OCI-LY7 (cell line): ENCODE measurements at regions not wholly inside any gene's neighbourhood (a gene's known extent, or its start where the extent isn't known, plus 50 kb on each side); places are given as distances from the start of the nearest gene placed in this dataset.

Experiments
- BruUV-seq: library from RNA; stranded (reverse); fragments of 400-500 nt; replicated peaks from 2 replicates; lab custom pipeline; 2021; lab: Mats Ljungman, UMichigan
- CTCF ChIA-PET: fragments of 300-600 bp; sonication (Branson Sonifier 250); formaldehyde crosslinking; loops from one replicate; lab custom pipeline; 2022; ENCODE audit warnings: antibody characterized with exemption; ENCODE audit not compliant: unreplicated experiment; lab: Charles Lee
- POLR2A ChIA-PET: fragments of 300-600 bp; sonication (Branson Sonifier 250); formaldehyde crosslinking; loops from one replicate; lab custom pipeline; 2022; ENCODE audit warnings: antibody characterized with exemption; lab: Charles Lee
- DNase-seq: peaks from one replicate; pipeline ENCODE4 v3.0.0-alpha.2; 2015; ENCODE audit warnings: low spot score
- H2AFZ ChIP-seq: fragments of 200-600 bp; sonication (generic), shearing (Covaris generic); 2 replicates; pipeline ENCODE4 v1.6.1; 2014; ENCODE audit warnings: mild to moderate bottlenecking, antibody characterized with exemption, low read length, moderate library complexity
- H3K27ac ChIP-seq: fragments of 200-600 bp; sonication (generic); 2 replicates; pipeline ENCODE4 v1.5.1; 2014; ENCODE audit warnings: mixed run types, low read depth, mild to moderate bottlenecking, moderate library complexity, low read length, inconsistent platforms; ENCODE audit not compliant: poor library complexity, severe bottlenecking
- H3K36me3 ChIP-seq: fragments of 200-600 bp; sonication (generic); 2 replicates; pipeline ENCODE4 v1.6.1; 2014; ENCODE audit warnings: mild to moderate bottlenecking, antibody characterized with exemption, low read length, moderate library complexity, mixed read lengths; ENCODE audit not compliant: insufficient read depth
- H3K4me1 ChIP-seq: fragments of 200-600 bp; sonication (generic); 2 replicates; pipeline ENCODE4 v1.5.1; 2014; ENCODE audit warnings: mild to moderate bottlenecking, low read length; ENCODE audit not compliant: insufficient read depth, poor library complexity, severe bottlenecking
- H3K4me2 ChIP-seq: fragments of 200-600 bp; sonication (generic); 2 replicates; pipeline ENCODE4 v1.6.1; 2014; ENCODE audit warnings: mild to moderate bottlenecking, low read length
- H3K4me3 ChIP-seq: fragments of 200-600 bp; sonication (generic); 2 replicates; pipeline ENCODE4 v1.5.1; 2014; ENCODE audit warnings: mild to moderate bottlenecking, low read depth, low read length; ENCODE audit not compliant: poor library complexity, severe bottlenecking
- H3K79me2 ChIP-seq: fragments of 200-600 bp; sonication (generic); 2 replicates; pipeline ENCODE4 v1.6.1; 2016; ENCODE audit warnings: low read depth, mild to moderate bottlenecking, low read length, moderate library complexity, mixed read lengths; ENCODE audit not compliant: insufficient read depth
- H3K9me2 ChIP-seq: fragments of 200-600 bp; sonication (generic); 2 replicates; pipeline ENCODE4 v1.6.1; 2016; ENCODE audit warnings: mild to moderate bottlenecking, low read length, mixed read lengths; ENCODE audit not compliant: insufficient read depth
- H3K9me3 ChIP-seq: fragments of 200-600 bp; sonication (generic); 2 replicates; pipeline ENCODE4 v1.6.1; 2014; ENCODE audit warnings: mild to moderate bottlenecking, mixed run types, low read length, mixed read lengths
- H4K20me1 ChIP-seq: fragments of 200-600 bp; sonication (generic); 2 replicates; pipeline ENCODE4 v1.6.1; 2014; ENCODE audit warnings: mild to moderate bottlenecking, antibody characterized with exemption, low read length, moderate library complexity, mixed read lengths; ENCODE audit not compliant: insufficient read depth
- EZH2phosphoT487 ChIP-seq: fragments of 200-600 bp; sonication (generic); IDR thresholded peaks from 2 replicates; pipeline ENCODE4 v1.6.1; 2018; ENCODE audit warnings: low read depth, borderline replicate concordance, mild to moderate bottlenecking, mixed run types, antibody characterized with exemption, low read length, moderate library complexity, mixed read lengths
- intact Hi-C: fragments of 100-400 bp; cut with micrococcal nuclease; formaldehyde crosslinking; loops from one replicate; pipeline ENCODE4 v1.10.0; 2022; ENCODE audit not compliant: unreplicated experiment
- TF ChIP-seq, protein P1 (sequence below): fragments of 200-600 bp; sonication (generic); conservative IDR thresholded peaks from 2 replicates; pipeline ENCODE4 v1.5.1; 2014; ENCODE audit warnings: mild to moderate bottlenecking, antibody characterized with exemption, low read length, moderate library complexity, mixed read lengths

DNA sequence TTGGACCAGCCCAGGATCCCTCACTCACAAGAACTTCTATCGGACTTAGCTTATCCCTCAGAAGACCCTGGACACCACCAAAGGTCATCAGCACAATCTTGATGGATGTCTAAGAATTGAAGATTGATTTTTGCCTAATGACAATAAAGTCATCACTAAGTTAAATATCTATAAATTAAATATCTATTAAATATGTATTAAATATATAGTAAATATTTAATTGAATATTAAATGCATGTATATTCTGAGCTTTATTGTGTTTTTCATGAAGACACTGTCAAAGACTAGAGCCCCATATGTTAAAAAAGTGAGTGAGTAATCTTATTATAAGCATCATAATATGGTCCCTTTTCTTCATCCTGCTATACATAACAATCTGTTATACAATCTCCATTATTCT, 751.1 kb downstream of the KCNJ2 start:
- ChIA-PET POLR2A (no interaction called here), CTCF (no interaction called here)
- no peak overlapping the region for H3K27ac ChIP-seq
- no peaks in the 10 kb centered on the region for H3K79me2 ChIP-seq
- no peak overlapping the region for H2AFZ ChIP-seq
- H3K4me2 ChIP-seq, result no peak overlapping the region
- H3K9me3 ChIP-seq, result peaks cover 4% of the 10 kb centered on the region; the same call in 1 of the 2 replicates
- intact Hi-C loops, result no loop called here
- H3K4me3 ChIP-seq, result no peak overlapping the region
- H3K9me2 ChIP-seq, result no peaks in the 10 kb centered on the region
- no peaks in the 10 kb centered on the region for H3K36me3 ChIP-seq
- DNase-seq, result no peak
- no peaks in the 10 kb centered on the region for H4K20me1 ChIP-seq
- H3K4me1 ChIP-seq, result no peaks in the 10 kb centered on the region
- no peak for TF ChIP-seq EZH2phosphoT487
- TF ChIP-seq, protein P1, sequence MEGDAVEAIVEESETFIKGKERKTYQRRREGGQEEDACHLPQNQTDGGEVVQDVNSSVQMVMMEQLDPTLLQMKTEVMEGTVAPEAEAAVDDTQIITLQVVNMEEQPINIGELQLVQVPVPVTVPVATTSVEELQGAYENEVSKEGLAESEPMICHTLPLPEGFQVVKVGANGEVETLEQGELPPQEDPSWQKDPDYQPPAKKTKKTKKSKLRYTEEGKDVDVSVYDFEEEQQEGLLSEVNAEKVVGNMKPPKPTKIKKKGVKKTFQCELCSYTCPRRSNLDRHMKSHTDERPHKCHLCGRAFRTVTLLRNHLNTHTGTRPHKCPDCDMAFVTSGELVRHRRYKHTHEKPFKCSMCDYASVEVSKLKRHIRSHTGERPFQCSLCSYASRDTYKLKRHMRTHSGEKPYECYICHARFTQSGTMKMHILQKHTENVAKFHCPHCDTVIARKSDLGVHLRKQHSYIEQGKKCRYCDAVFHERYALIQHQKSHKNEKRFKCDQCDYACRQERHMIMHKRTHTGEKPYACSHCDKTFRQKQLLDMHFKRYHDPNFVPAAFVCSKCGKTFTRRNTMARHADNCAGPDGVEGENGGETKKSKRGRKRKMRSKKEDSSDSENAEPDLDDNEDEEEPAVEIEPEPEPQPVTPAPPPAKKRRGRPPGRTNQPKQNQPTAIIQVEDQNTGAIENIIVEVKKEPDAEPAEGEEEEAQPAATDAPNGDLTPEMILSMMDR, result no peak
- no TSS peak for BruUV-seq

DNA sequence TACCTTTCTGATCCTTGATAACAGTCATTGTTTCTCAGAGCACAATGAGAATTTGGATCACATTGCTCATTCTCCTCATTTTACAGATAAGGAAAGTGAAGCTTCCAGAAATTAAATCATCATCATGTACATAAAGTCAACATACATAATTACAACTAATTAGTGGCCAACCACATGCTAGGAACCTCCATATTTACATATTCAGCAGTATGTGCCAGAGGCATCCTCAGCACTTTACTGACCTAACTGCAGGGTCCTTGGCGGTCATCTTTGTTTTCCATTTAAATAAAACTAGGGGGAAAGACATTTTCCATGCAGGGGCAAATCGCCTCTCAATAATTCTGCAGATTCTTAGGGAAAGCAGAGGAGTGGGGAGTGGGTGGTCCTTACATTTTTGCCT, 752.9 kb downstream of the KCNJ2 start:
- Histone ChIP-seq H3K27ac (no peak overlapping the region), H3K79me2 (no peaks in the 10 kb centered on the region), H2AFZ (no peak overlapping the region), H3K9me3 (peaks cover 4% of the 10 kb centered on the region; the same call in 1 of the 2 replicates), H3K9me2 (no peaks in the 10 kb centered on the region; the same call in 1 of the 2 replicates), H3K4me1 (no peaks in the 10 kb centered on the region), H3K36me3 (no peaks in the 10 kb centered on the region), H3K4me2 (no peak overlapping the region), H3K4me3 (no peak overlapping the region), H4K20me1 (no peaks in the 10 kb centered on the region)
- intact Hi-C loops, result no loop called here
- no peak for DNase-seq
- ChIA-PET CTCF (interaction anchor here (0.6 kb wide), 1 partner anchor 76 kb away, joined by 3 read pairs; no protein-coding TSS in a partner anchor), POLR2A (interaction anchor here (1.3 to 1.4 kb wide), 2 partner anchors 13 to 37 kb away, joined by 3 to 6 read pairs; no protein-coding TSS in a partner anchor)
- TF ChIP-seq, protein P1, result no peak
- TF ChIP-seq EZH2phosphoT487, result no peak
- no TSS peak for BruUV-seq

DNA sequence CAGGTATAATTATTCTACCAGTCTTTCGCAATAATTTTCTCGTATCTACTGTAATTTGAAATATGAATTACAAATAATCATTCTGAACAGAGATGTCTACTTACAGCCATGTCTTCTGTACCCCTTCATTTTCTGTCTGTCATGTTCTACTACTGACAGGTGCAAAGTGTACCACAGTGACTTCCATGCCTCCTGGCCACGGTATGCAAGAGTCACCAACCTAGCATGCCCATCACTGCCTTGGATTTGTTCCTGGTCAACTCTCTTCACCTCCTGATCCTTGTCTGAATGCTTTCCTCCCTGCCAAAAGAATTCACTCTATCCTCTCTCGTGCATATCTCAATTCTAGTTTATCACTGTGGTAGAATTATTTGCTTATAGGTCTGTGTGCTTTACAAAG, 755.4 kb downstream of the KCNJ2 start:
- H3K79me2 ChIP-seq, result no peaks in the 10 kb centered on the region

More for the DNA sequence above, 755.4 kb downstream of the KCNJ2 start:
- no peak overlapping the region for H3K27ac ChIP-seq
- H3K4me1 ChIP-seq, result no peaks in the 10 kb centered on the region
- no peak overlapping the region for H3K4me3 ChIP-seq
- H3K9me2 ChIP-seq, result no peaks in the 10 kb centered on the region; the same call in 1 of the 2 replicates
- CTCF ChIA-PET, result no interaction called here
- DNase-seq, result no peak
- intact Hi-C loops, result no loop called here
- H4K20me1 ChIP-seq, result no peaks in the 10 kb centered on the region
- BruUV-seq, result no TSS peak
- no peak overlapping the region for H2AFZ ChIP-seq
- peaks cover 4% of the 10 kb centered on the region; the same call in 1 of the 2 replicates for H3K9me3 ChIP-seq
- TF ChIP-seq, protein P1, result no peak
- no peak for TF ChIP-seq EZH2phosphoT487
- H3K4me2 ChIP-seq, result no peak overlapping the region
- POLR2A ChIA-PET, result no interaction called here
- H3K36me3 ChIP-seq, result no peaks in the 10 kb centered on the region
